HUDEP-2 (cell line): ENCODE measurements at regions not wholly inside any gene's neighbourhood (a gene's known extent, or its start where the extent isn't known, plus 50 kb on each side); places are given as distances from the start of the nearest gene placed in this dataset.

Experiments
- DNase-seq, 76 experiments: peaks; one replicate each; lab custom pipeline; 2025; ENCODE audit not compliant: unreplicated experiment in 76 of 76; lab: John Stamatoyannopoulos, UW

DNA sequence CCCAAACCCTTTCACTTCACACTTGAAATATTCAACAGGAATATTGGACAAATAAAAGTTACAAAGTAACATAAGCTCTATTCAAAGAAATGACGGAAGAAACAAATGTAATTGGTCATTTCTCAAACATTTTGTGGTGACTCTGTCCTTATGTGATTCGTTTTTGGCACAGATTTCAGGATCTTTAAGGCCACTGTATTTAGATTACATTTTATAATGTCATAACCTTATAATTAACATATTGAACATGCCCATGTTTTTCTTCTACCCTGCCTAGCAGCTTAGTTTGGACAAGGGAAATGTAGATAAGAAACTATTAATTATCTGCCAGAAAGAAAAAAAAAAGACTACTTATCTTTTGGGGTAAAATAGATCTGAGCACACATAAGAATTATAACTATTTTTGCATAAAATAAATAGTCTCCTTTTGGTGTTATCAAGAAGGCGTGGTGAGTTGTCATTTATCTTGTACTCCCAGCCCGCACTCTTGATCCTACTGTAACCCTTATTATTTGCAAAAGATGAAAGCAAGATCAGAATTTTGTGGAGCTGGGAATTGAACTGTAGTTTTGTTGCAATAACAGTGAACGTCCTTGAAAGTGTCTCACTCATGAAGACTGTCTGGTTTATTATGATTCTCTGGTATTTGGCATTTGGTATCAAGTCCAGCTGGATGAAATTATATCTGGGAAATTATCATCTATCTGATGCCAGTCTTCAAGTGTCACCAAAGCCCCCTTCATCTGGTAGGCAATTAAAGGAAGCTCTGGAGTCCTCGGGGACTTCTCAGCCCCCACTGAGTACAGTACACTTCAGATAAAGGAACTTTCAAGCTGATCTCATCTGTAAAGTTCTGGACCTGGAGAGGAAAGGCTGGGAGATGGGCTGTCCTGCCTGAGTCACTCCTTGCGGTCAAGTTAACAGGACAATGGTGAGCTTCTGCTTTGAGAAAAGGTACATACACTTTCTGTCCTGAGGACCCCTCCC is 175.7 kb upstream of the INHBA start:
- no peak for DNase-seq

DNA sequence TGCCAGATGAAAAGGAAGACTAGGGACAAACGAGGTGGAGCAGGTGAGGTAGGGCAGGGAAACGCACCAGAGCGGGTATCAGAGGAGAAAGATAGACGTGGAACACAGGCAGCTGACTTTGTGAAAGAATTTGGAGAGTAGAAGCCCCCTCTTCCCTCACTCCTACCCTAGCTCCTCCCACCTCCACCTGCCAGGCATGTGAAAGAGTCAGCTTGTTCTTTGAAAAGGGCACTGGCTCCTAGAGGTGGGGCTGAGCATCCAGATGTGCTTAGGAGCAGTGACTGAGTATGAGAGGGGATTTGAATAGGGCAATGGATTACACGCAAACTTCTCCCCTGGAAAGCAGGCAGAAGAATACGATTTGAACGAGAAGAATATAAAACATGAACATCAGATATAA is 174.2 kb upstream of the INHBA start:
- DNase-seq = no peak

DNA sequence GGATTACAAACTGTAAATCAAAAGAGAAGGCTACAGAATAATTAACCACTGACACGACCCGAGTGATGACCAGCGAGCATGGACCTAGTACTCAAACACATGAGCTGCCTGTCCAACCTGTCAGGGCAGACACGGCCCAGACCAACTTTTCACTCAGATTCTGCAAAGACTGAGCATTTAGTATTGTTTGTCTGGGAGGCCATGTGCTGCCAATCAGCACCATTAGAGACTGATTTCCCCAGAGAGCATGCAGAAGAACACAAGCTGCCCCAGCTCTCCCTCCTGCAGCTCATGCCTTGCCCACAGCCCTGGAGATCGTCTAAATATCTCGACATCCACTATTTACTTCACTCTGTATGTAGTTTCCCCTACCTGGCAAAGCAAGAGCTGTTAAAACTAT is 172.6 kb upstream of the INHBA start:
- DNase-seq = no peak

DNA sequence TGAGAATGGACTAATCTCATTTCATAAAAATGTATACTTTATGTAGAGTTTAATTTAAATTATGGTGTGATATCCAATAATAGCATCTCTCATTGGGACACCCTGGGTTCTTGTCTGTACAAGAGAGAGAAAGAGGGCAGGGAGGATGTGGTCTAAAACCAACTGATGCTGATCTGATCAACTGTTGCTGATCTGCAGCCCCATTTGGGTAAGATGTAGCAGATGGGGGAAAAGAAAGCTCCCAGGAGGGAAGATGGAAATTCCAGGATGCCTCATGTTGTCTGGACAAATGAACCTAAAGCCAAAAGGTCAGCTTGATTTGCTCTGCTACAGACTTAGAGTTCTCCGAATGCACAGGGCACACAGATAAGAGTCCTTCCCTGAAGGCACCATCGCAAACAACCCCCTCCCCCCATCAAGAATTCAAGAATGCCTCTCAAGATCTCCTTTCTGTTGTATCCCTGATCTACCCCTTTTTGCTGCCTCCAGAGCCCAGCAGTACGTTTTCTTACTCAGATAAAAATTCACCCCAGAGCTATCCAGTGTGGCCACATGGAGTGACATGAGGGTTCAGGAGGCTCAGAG is 171.4 kb upstream of the INHBA start:
- DNase-seq = no peak

DNA sequence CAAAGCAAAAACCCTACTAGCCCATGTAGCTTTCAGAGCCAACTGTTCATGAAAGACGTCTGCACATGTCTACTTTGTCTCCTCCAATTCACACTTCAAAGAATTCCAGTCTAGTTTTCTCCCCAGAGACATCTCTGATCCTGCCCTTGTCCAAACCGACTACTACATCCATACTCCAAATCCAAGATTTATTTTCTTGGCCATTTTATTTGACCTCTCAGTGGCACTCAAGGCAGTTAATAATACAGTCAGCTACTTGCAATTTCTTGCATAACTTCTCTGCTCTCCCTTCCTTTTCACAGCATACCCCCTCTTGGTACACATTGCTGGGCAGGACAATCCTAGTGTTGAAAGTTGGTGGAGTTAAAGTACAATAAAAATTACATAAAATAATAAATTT is 170.9 kb upstream of the INHBA start:
- DNase-seq = no peak

DNA sequence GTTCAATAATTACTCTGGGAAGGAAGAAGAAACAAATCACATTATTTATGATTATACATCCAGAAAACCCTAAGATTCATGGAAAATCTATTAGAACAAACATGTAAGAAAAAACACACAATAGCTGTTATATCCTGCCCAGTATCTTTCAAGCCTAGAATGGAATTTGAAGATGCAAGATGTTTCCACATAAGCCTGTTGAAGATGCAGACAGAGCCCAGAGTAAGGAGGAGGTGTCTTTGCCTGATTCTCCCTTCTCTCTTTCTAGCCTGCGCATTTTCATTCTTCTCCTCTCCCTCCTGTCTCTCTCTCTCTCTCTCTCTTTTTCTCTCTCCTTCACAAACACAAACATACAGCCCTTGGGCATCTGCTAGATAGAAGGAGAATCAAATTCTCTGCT is 170.1 kb upstream of the INHBA start:
- DNase-seq = no peak

DNA sequence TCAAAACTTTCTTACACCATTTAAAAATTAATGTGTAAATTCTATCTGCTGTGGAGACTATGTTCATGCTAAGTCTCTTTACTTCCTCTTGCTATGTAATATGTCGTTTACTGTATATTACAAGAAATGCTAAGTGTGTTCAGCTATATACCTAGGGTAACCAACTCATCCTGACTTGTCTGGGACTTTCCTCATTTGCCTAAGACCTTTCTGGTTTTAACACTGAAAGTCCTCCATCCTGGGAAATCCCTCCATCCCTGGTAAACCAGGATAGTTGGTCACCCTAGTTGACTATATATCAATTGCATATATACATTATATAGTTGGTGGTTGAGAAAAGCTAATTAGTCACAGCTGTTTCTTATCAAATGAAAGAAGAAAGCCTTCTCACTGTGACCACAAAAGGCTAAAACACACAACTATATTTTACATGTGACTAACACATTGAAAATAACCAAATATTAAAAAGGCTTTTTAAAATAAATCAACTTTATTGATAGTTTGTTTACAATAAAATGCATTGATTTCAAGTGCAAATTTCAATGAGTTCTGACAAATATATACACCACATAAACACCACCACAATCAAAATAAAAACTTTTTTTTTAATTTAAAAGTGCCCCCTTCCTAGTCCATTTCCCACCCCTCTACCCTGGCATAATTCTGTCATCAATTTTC is 167.7 kb upstream of the INHBA start:
- DNase-seq = no peak

DNA sequence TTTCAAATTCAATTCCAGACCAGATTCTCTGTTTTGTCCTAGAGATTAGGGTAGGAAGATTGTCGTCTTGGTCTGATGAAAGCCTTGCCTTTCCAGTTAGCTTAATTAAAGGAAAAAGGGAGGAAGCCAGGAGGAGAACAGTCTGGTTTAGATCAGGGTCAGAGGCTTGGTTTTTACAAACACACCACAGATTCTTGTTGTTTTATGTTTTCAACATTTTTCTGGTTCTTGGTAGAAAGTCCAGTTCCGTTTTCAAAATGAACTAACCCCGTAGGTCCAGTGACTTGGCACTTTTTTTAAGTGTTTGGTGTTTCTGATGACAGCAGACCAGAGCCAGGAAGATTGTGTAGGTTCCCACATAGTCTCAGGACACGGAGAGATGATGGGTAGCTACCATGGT is 167.1 kb upstream of the INHBA start:
- no peak for DNase-seq

DNA sequence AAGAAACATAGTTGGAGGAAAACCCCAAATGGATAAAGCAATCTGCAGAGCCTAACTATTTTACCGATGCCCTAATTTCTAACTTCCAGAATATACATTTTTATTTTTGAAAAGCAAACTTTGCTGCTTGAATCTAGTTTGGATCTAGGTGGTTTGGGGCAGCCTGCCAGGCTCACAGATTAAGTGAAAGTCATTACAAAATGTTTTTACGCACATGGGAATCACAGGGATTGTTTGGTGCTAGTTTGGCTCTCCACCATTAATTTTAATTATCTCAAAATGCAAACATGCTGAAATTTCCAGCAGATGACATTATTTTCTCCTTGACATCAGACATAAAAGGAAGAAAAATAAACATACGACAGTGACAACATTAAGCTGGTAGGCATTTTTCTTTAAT is 166.7 kb upstream of the INHBA start:
- DNase-seq = no peak

DNA sequence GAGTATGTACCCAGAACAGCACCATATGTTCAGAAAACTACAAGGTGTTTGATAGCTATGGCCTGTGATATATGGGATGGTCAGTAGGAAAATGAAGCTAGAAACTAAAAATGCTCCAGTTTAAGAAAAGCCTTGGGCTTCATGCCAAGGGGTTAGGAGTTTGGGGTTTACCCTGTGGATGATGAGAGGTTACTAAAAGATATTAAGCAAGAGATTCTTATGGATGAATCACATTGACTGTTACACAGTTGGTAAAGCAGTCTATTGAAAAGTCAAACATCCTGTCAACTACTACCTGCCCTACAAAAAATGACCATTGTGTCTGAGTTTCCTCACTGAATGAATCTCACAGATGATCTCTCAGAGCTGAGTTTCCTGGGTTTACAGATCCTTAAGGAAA is 166.2 kb upstream of the INHBA start:
- no peak for DNase-seq

DNA sequence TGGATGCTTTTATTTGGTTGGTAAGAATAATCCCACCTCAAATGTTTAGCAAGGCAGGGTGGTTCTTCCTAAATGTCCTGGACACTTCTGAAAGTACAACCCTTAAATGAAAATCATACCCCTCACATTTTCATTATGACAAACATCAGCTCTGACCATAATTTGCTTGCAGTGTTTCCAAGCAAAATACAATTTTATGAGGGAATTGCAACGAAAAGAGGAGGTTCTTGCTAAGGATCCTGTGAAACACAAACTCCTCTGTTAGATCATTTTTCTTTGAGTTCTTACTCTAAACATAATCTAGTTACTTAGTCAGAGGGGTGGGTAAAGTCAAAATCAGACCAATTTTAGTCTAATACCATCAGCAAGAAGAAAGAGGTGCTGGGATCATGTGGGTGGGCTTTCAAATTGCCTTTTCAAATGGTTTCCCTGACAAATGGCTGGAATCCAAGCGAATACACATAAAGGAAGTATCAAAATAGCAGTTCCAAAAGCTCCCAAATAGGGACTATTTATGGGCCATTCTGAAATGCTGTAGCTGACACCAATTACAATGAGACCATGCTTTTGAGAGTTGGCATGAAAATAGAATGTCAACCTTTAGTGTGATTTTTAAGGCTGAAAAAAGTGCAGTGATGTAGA is 164.9 kb upstream of the INHBA start:
- no peak for DNase-seq

DNA sequence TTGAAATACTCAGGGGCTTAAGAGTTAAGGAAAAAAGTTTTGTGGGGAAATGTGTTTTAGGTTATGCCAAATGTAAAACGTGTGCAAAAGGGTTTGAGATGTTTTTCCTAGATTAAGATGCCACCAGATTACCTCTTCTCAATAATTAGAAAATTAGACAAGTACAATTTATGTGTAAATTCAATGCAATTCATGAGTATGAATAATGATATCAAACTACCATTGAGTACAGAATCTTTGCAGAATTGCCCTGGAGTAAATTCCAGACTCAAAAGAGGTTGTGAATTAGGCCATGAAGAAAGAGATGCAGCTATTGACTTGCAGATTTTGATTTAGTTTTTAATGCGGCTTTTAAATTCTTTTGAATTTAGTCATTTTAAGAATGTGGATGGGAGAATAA is 159.4 kb upstream of the INHBA start:
- no peak for DNase-seq

DNA sequence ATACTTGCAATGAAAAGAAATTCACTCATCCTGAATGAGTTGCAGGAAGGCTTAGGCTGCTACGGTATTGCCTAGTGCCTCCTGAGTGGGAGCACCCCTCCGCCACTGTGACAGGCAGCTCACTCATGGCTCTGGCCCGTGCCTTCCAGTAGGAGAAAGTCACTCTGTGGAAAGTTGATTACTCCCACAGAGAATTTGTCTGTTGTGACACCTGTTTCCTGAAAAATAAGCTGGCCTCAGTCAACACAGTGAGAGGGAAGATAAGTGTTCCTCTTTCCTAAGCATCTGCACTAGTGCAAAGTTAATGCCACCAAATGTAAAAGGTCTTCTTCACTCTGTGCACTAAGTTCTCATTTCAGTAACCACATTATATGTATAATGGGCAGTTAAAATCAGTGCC is 158.8 kb upstream of the INHBA start:
- no peak for DNase-seq

DNA sequence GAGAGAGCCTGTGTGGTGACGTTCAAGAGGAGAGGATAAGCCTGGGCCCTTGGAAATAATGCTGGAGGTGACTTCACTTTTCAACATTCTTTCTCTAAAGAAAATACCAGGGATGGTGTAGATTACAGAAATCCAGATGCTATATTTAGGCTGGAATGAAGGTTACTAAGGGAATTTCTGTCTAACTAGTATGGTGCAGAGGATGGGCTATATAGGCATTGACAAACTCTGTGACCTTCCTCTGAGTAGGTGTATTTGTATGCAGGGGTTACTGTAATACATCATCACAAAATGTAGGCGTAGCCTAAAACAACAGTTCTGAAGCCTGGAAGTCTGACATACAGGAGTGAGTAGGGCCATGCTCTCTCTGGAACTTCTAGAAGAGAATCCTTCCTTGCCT is 155.3 kb upstream of the INHBA start:
- DNase-seq = no peak

DNA sequence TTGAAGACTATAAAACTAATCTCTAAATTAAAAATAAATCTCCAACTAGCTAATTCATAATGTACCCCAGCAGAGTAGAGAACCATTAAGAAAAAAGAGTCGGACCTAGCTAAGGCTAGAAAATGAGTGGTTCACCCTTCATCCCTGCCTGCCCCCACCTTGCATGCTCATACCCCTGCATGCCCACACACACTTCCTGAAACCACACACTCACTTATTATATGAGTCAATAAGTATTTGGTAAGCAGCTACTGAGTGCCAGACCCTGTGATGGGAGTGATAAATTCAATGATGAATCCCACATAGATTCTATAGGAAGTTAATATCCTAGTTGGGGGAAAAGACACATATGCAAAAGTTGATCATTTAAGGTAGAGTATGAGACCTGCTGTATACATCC is 152.9 kb upstream of the INHBA start:
- no peak for DNase-seq

DNA sequence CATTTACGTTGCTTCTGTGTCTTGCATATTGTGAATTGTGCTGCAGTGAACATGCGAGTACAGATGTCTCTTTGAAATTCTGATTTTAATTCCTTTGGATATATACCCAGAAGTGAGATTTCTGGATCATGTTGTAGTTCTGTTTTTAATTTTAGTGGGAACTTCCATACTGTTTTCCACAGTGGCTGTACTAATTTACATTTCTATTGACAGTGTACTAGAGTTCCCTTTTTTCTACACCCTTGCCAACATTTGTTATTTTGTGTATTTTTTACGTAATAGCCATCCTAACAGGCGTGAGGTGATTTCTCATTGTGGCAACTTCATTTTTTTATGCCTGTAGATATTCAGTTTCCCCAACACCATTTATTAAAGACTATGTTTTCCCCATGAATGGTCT is 144.7 kb upstream of the INHBA start:
- no peak for DNase-seq

DNA sequence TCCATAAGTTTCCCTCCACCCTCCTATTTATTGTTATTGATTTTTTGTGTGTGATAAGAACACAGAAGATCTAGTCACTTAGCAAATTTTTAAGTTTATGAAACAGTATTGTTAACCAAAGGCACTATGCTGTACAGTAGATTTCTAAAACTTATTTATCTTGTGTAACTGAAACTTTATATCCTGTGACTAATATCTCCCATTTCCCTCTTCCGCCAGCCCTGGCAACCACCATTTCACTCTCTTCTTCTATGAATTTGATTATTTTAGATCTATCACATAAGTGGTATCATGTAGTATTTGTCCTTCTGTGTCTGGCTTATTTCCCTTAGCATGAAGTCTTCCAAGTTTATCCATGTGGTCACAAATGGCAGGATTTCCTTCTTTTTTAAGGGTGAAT is 144.3 kb upstream of the INHBA start:
- DNase-seq = no peak

DNA sequence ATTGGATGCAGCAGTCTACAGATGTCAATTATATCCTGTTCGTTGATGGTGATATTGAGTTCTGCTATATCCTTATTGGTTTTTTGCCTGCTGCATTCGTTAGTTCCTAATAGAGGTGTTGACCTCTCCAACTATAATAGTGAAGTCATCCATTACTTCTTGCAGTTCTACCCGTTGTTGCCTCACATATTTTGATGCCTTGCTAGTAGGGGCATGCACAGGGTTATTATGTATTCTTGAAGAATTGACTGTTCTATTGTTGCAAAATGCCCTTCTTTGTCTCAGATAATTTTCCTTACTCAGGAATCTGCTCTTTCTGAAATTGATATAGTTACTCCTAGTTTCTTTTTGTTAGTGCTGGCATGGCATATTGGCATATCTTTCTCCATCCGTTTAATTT is 140.1 kb upstream of the INHBA start:
- DNase-seq = no peak

DNA sequence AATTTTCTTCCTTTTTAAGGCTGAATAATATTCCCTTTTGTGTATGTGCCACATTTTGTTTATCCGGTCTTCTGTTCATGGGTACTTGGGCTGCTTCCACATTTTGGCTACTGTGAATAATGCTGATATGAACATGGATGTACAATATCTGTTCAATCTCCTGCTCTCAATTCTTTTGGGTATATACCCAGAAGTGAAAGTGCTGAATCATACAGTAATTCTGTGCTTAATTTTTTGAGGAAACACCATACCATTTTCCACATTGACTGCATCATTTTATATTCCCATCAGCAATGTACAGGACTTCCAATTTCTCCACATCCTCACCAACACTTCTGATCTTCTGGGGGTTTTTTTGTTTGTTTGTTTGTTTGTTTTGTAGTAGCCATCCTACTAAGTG is 135.0 kb upstream of the INHBA start:
- DNase-seq = no peak

DNA sequence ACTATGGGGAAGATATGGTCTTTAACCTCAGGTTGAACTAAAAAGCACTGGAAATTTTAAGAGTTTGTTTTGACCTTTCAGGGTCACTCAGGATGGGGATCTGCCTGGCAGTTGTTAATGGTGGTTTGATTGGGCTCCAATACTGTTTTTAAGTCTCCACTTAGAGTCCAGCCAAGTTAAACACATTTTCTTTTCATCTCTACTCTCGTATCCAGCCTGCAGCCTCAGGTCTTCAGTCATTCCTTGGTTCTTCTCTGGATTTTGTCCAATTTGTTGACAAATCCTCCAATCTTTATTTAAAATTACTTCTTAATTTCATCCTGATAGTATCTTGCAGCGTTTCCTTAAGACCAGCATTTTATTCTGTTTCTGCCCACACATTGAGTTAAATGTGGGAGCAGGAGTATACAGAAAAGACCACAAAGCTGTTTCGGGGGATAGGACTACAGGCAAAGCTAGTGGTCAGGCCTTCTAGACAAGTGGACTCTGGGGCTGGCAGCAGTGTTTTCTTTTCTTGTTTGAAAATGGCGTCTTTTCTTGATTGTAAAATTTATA is 133.2 kb upstream of the INHBA start:
- DNase-seq = no peak
